GM21619 (cell line): ENCODE measurements at regions not wholly inside any gene's neighbourhood (a gene's known extent, or its start where the extent isn't known, plus 50 kb on each side); places are given as distances from the start of the nearest gene placed in this dataset.

Source experiments
- ATAC-seq: cut with Tn5 transposase; IDR thresholded peaks from one replicate; pipeline ENCODE4 v1.9.1; 2021; ENCODE audit not compliant: unreplicated experiment

- no peak for ATAC-seq
Measured at GRCh38 chrY:14139521-14139920, 83.5 kb downstream of the VCY1B start.

DNA sequence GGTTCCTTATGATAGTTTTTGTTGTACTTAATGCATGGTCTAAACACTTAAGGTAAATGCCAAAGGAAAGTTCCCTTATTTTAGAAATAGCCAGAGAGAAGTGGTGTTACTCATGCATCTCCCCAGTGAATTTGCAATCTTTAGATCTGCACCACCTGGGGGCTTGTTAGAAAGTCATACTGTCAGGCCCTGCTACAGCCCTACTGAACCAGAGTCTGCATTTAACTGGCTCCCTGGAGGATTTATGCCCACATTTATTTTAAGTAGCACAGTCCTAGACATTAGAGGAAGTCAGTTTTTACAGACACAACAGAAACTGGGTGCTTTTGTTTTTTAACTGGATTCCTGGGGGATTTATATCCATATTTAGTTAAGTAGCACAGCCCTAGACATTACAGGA, 89.6 kb downstream of the VCY1B start:
- no peak for ATAC-seq

DNA sequence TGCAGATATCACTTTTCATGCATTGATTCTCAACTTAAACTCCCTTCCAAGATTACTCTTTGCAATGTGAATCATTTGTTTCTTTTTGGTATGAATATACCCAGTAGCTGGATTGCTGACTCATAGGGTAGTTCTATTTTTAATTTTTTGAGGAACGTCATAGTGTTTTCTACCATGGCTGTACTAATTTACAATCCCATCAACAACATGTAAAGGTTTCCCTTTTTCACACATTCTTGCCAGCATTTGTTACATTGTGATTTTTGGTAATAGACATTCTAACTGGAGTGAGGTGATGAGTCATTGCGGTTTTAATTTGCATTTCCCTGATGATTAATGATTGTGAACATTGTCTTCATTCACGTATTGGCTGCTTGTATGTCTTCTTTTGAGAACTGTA, 126.7 kb downstream of the VCY1B start:
- ATAC-seq: no peak

DNA sequence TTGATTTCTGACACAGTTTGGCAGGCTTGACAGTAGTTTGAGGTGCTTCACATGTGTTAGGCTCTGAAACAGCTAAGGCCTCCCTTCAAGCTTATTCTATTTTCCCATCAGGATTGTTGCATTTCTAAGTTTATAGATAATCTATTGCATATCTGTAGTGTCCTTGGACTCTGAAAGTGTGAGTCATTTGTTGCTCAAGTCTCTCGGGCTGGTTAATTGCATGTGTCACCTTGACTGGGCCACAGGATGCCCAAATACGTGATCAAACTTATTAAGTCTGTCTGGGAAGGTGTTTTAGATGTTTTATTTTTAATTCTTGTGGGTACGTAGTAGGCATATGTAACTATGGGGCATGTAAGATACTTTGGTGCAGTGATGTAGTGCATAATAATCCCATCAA, 166.0 kb downstream of the VCY1B start:
- ATAC-seq: peak; percentile 60

- no peak for ATAC-seq
Measured at GRCh38 chrY:14231703-14232102, 175.7 kb downstream of the VCY1B start.

DNA sequence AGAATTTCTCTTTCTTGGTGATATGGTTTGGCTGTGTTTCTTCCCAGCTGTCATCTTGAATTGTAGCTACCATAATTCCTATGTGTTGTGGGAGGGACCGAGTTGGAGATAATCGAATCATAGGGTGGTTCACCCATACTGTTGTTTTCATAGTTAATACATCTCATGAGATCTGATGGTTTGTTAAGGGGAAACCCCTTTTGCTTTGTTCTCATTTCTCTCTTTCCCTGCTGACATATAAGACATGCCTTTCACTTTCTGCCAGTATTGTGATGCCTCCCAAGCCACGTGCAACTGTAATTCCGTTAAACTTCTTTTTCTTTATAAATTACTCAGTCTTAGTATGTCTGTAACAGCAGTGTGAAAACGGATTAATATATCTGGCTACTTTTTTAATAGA, 179.0 kb downstream of the VCY1B start:
- ATAC-seq: peak; percentile 72

GRCh38 chrY:14238277-14238676, 182.2 kb downstream of the VCY1B start:
- no peak for ATAC-seq

GRCh38 chrY:14246948-14247347, 190.9 kb downstream of the VCY1B start:
- no peak for ATAC-seq

GRCh38 chrY:14248878-14249576, 193.0 kb downstream of the VCY1B start:
- ATAC-seq: peak; percentile 75

- ATAC-seq: peak; percentile 54
Measured at GRCh38 chrY:14255965-14256816, 200.2 kb downstream of the VCY1B start.

GRCh38 chrY:14256817-14257168, 200.8 kb downstream of the VCY1B start:
- ATAC-seq: no peak

DNA sequence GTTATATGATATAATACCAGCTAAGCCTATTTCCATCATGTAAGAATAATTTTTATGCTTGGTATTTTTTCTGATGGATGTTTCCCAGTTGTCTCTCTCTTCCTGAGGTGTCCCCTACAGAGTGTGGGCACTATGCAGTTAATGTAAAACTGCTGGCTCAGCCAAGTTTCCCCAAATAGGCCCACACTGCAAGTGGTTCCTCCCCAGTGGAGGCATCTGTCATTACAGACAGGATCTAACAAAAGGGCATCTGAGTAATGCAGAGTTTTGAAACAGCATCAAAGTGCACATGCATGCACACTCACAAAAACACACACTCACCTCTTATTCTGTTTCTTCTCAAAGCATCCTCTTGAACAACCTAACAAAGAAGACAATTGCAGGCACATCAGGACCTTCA, 221.0 kb downstream of the VCY1B start:
- no peak for ATAC-seq

DNA sequence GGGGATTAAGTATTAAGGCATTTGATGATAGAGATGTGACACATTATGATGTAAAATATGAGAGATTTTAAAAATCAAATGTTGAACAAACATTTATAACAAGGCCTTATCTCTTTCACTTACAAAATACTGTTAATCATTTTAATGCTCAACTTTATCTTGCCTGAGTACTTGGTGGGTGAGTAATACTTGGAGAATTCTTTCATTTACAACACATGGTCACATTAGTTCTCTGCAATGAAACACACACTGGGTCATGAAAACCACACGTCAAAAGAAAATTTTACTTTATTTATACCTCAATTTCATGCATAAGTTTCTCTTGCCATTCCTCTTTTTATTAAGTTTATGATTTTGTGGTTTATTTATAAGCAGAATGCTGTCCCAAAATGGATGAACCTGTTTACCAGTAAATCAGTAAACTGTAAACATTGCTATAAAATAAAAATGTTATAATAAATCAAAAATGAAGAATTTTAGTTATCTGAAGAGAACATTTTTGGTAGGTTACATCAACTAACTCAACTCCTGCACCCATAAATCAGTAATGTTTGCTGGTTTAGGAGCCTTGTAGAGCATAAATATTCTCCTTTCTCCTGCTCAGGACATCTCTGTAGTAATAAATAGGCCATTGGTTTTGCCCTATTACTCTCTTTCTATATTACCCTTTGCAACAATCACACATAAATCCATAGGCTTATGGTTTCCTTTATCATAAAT, 233.5 kb upstream of the NLGN4Y start:
- ATAC-seq: no peak

DNA sequence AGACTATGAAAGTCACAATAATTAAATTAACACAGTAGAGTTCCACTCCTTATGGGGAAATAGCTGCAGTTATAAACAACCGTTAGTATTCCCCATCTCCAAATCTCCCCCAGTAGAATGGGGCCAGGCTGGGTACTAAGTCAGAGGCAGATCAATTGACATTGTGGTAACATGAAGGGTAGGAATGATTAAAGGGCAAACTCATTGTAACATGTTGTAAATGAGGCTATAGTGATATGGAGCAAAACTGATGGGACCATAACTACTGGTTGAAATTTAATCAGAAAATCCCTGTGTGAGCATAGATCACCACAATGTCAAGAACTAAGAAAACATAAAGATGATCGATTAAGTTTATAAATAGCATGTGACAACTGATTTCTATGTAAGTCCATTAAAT, 231.9 kb upstream of the NLGN4Y start:
- ATAC-seq: no peak

DNA sequence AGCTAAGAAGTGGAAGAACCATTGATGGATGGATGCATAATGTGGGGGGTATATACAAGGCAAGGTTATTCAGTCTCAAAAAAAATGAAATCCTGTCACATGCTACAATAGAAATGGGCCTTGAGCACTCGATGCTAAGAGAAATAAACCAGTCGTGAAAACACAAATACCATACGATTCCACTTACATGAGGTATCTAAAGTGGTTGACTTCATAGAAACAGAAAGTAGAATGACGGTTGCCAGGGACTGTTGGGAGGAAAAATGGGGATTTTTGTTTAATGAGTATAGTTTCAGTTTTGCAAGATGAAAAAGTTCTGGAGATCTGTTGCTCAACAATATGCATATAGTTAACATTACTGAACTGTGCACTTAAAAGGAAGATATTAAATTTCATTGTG, 223.6 kb upstream of the NLGN4Y start:
- ATAC-seq: no peak

DNA sequence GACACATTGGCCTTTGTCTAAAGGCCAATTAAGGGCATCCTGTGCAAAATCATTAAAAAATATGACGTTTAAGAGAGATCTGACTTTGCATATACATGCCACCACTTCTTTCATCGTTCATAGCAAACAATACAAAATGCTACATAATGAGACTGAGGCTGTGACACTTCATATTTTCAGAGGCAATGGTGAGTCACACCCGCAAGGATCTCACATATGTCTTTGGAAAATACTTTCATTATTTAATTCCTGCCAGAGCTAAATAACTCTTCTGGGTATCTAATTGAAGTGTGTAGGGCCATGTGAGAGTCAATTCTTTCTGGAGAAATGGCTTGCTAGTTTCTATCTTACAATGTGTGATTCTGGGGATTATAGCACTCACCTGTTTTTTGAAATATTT, 222.8 kb upstream of the NLGN4Y start:
- ATAC-seq: no peak

- peak; percentile 94 for ATAC-seq
Measured at GRCh38 chrY:14328677-14329345, 195.5 kb upstream of the NLGN4Y start.

- ATAC-seq: no peak
Measured at GRCh38 chrY:14330362-14330761, 194.0 kb upstream of the NLGN4Y start.

GRCh38 chrY:14339524-14339923, 184.8 kb upstream of the NLGN4Y start:
- ATAC-seq: no peak

DNA sequence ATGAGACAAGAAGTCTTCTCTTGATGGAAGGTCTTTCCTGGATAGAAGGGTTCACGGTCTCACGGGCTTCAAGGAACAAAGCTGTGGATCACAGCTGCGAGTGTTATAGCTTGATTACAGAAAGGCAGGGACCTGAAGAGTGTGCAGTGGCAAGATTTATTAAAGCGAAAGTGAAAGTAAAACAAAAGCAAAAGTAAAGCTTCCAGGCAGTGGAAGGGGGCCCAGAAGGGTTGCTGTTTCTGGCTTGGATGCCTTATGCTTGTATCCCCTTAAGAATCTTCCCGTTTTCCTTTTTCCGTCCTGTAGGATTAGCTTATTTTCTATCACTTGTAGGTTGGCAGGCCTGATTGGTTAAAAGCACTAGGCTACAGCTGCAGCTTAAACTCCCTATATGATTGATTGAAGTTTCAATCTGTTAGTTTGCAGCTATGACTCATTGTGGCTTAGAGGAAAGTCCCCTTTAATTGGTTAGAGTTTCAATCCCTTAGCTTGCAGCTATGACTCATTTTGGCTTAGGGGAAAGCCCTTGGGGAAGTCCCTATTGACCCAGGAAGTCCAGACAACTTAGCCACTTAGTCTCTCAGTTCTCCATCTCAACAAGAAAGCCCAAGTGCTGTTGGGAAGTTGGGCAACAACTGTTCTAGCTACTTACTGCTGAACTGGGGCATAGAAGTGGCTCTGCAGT, 183.7 kb upstream of the NLGN4Y start:
- ATAC-seq: peak; percentile 73
